ENCODE measurements at regions not wholly inside any gene's neighbourhood (a gene's known extent, or its start where the extent isn't known, plus 50 kb on each side); places are given as distances from the start of the nearest gene placed in this dataset.
"Not testable (repeated sequence)": the region's sequence is repeated elsewhere in the genome, so short reads cannot be mapped to it uniquely, and the experiment has no call there.

DNA sequence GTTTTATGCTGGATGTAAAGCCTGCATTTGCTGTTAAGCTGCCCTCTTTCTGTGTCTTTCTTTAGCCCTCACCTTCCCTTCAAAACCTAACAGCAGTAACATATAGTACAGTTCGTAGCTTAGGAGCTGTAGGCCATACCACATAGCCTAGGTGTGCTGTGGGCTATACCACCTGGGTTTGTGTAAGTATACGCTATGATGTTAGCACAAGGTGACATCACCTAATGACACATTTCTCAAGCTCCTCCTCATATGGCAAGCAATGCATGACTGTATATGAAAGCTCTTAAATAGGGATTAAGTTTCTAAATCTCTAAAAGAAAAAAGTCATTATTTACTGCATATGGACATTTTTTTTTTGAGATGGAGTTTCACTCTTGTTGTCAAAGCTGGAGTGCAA is 57.8 kb upstream of the TMEM97 start:
- intact Hi-C loops (cut with DNase I; ENCODE audit: low total_unique reads): no loop called here

DNA sequence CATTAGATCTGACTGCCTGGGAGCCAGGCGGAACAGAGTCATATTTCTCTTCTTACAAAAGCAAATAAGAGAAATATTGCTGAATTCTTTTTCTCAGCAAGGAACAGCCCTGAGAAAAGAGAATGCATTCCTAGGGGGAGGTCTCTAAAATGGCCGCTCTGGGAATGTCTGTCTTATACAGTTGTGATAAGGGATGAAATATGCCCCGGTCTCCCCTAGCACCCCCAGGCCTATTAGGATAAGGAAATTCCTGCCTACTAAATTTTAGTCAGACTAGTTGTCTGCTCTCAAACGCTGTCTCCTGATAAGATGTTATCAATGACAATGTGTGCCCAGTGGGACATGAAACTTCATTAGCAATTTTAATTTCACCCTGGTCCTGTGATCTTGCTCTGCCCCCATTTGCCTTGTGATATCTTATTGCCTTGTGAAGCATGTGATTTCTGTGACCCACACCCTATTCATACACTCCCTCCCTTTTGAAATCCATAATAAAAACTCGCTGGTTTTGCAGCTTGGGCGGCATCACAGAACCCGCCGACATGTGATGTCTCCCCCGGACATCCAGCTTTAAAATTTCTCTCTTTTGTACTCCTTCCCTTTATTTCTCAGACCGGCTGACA is 56.8 kb upstream of the TMEM97 start:
- H3K36me3 ChIP-seq; H3K4me3 ChIP-seq; H3K27me3 ChIP-seq; DNase-seq; H3K27ac ChIP-seq; intact Hi-C loops (cut with DNase I; ENCODE audit: low total_unique reads): not testable (repeated sequence)
- 90 to 93% (median 91%) methylated on average over 10 of the region's 10 CpGs for whole genome bisulfite sequencing, 5 donors
- peaks cover 6 to 25% (median 20%) of the 10 kb centered on the region in 4 donors for H3K9me3 ChIP-seq
- peaks cover 0 to 20% (median 14%) of the 10 kb centered on the region in 4 donors for H3K4me1 ChIP-seq

More for the DNA sequence above, 57.8 kb upstream of the TMEM97 start:
- 71 to 96% (median 86%) methylated on average over 2 of the region's 2 CpGs for WGBS, 5 donors
- peaks cover 6 to 25% (median 20%) of the 10 kb centered on the region in 4 donors for H3K9me3 ChIP-seq
- H3K27me3 ChIP-seq: peaks cover 0 to 3% (median 0%) of the 10 kb centered on the region in 3 donors
- peaks cover 0 to 20% (median 14%) of the 10 kb centered on the region in 4 donors for H3K4me1 ChIP-seq
- no peak overlapping the region for H3K27ac ChIP-seq
- no peak for DNase-seq
- no peaks in the 10 kb centered on the region for H3K36me3 ChIP-seq
- no peak overlapping the region for H3K4me3 ChIP-seq
- TF ChIP-seq POLR2A (IDR thresholded peaks at IDR 0.05): no peak
- no peak for TF ChIP-seq POLR2AphosphoS5 (IDR thresholded peaks at IDR 0.05)
- TF ChIP-seq, protein P1, sequence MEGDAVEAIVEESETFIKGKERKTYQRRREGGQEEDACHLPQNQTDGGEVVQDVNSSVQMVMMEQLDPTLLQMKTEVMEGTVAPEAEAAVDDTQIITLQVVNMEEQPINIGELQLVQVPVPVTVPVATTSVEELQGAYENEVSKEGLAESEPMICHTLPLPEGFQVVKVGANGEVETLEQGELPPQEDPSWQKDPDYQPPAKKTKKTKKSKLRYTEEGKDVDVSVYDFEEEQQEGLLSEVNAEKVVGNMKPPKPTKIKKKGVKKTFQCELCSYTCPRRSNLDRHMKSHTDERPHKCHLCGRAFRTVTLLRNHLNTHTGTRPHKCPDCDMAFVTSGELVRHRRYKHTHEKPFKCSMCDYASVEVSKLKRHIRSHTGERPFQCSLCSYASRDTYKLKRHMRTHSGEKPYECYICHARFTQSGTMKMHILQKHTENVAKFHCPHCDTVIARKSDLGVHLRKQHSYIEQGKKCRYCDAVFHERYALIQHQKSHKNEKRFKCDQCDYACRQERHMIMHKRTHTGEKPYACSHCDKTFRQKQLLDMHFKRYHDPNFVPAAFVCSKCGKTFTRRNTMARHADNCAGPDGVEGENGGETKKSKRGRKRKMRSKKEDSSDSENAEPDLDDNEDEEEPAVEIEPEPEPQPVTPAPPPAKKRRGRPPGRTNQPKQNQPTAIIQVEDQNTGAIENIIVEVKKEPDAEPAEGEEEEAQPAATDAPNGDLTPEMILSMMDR (IDR thresholded peaks at IDR 0.05): no peak
- no peak for TF ChIP-seq EP300 (IDR thresholded peaks at IDR 0.05)

DNA sequence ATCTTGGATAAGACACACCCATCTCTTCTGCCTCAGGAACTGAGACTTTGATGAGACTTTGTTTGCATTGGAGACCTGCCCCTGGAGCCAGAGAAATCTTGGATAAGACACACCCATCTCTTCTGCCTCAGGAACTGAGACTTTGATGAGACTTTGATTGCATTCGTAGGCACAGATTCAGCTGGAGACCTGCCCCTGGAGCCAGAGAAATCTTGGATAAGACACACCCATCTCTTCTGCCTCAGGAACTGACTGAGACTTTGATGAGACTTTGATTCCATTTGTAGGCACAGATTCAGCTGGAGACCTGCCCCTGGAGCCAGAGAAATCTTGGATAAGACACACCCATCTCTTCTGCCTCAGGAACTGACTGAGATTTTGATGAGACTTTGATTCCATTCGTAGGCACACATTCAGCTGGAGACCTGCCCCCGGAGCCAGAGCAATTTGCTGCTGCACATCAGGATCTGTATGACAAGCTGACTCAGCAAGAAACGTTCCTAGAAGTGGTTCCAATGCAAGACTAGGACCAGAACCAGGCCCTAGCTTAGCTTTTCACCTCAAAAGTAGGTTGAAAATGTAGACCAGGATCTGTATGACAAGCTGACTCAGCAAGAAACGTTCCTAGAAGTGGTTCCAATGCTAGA is 54.0 kb upstream of the TMEM97 start:
- peaks cover 6 to 25% (median 20%) of the 10 kb centered on the region in 4 donors for H3K9me3 ChIP-seq
- H3K4me3 ChIP-seq; H3K36me3 ChIP-seq; H3K27me3 ChIP-seq; H3K27ac ChIP-seq; DNase-seq; intact Hi-C loops (cut with DNase I; ENCODE audit: low total_unique reads); H3K4me1 ChIP-seq: not testable (repeated sequence)
- WGBS, 5 donors: 54 to 70% (median 58%) methylated on average over 5 of the region's 5 CpGs

DNA sequence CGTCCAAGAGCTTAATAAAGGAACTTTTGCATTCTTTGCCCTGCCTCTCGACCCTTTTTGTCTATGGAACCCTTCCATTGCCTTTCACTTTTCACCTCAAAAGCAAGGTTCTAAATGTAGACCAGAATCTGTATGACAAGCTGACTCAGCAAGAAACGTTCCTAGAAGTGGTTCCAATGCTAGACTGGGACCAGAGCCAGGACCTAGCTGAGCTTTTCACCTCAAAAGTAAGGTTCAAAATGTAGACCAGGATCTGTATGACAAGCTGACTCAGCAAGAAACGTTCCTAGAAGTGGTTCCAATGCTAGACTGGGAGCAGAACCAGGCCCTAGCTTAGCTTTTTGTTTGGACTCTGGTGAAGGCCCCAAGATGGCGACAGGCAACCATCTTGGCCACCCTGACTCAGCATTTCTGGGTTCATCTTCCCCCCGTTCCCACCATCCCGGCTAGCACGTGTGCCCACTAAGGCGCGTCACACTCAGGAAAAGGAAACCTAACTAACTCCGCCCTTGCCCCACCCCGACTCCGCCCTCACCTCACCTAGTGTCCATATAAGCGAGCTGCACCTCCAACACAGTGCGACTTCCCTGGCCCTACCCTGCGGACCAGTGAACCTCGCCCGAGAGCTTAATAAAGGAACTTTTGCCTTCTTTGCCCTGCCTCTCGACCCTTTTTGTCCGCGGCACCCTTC is 53.0 kb upstream of the TMEM97 start:
- intact Hi-C loops (cut with DNase I; ENCODE audit: low total_unique reads); DNase-seq; H3K4me1 ChIP-seq: not testable (repeated sequence)

DNA sequence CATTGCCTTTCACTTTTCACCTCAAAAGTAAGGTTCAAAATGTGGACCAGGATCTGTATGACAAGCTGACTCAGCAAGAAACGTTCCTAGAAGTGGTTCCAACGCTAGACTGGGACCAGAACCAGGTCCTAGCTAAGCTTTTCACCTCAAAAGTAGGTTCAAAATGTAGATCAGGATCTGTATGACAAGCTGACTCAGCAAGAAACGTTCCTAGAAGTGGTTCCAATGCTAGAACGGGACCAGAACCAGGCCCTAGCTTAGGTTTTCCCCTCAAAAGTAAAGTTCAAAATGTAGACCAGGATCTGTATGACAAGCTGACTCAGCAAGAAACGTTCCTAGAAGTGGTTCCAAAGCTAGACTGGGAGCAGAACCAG is 52.5 kb upstream of the TMEM97 start:
- peaks cover 6 to 22% (median 17%) of the 10 kb centered on the region in 4 donors for H3K9me3 ChIP-seq
- H3K27me3 ChIP-seq; H3K4me3 ChIP-seq; H3K36me3 ChIP-seq; H3K4me1 ChIP-seq; intact Hi-C loops (cut with DNase I; ENCODE audit: low total_unique reads); DNase-seq; H3K27ac ChIP-seq: not testable (repeated sequence)
- 77 to 90% (median 84%) methylated on average over 5 of the region's 5 CpGs for WGBS, 5 donors

More for the DNA sequence above, 53.0 kb upstream of the TMEM97 start:
- not testable (repeated sequence) for H3K27ac ChIP-seq, H3K4me3 ChIP-seq, H3K27me3 ChIP-seq, H3K36me3 ChIP-seq
- peaks cover 6 to 24% (median 20%) of the 10 kb centered on the region in 4 donors for H3K9me3 ChIP-seq
- 85 to 95% (median 93%) methylated on average over 21 of the region's 21 CpGs for WGBS, 5 donors

DNA sequence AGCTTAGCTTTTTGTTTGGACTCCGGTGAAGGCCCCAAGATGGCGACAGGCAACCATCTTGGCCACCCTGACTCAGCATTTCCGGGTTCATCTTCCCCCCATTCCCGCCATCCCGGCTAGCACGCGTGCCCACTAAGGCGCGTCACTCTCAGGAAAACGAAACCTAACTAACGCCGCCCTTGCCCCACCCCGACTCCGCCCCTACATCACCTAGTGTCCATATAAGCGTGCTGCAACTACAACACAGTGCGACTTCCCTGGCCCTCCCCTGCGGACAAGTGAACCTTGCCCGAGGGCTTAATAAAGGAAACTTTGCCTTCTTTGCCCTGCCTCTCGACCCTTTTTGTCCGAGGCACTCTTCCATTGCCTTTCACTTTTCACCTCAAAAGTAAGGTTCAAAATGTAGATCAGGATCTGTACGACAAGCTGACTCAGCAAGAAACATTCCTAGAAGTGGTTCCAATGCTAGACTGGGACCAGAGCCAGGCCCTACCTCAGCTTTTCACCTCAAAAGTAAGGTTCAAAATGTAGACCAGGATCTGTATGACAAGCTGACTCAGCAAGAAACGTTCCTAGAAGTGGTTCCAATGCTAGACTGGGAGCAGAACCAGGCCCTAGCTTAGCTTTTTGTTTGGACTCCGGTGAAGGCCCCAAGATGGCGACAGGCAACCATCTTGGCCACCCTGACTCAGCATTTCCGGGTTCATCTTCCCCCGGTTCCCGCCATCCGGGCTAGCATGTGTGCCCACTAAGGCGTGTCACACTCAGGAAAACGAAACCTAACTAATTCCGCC is 51.9 kb upstream of the TMEM97 start:
- H3K27me3 ChIP-seq; intact Hi-C loops (cut with DNase I; ENCODE audit: low total_unique reads); H3K27ac ChIP-seq; H3K36me3 ChIP-seq; H3K4me1 ChIP-seq; H3K4me3 ChIP-seq: not testable (repeated sequence)
- peaks cover 5 to 16% (median 13%) of the 10 kb centered on the region in 4 donors for H3K9me3 ChIP-seq
- WGBS, 5 donors: 94 to 98% (median 97%) methylated on average over 31 of the region's 31 CpGs
- peak in 1 of 2 donors; percentile 3 for DNase-seq
